ENCODE measurements at regions not wholly inside any gene's neighbourhood (a gene's known extent, or its start where the extent isn't known, plus 50 kb on each side); places are given as distances from the start of the nearest gene placed in this dataset.

- no peak overlapping the region for H3K27ac Mint-ChIP-seq
- no peak for DNase-seq
- H3K4me1 Mint-ChIP-seq = no peaks in the 10 kb centered on the region
- H3K27me3 Mint-ChIP-seq = peaks cover 5% of the 10 kb centered on the region
- H3K36me3 Mint-ChIP-seq (ENCODE audit: low read depth) = no peaks in the 10 kb centered on the region
- no peak for ATAC-seq
- no peaks in the 10 kb centered on the region for H3K9me3 ChIP-seq (ENCODE audit: control insufficient read depth, low read length, poor library complexity, severe bottlenecking)
- no peak overlapping the region for H3K4me3 Mint-ChIP-seq
Measured at GRCh38 chr2:6644261-6644660, 221.4 kb downstream of the CMPK2 start.

- Mint-ChIP-seq H3K27ac (no peak overlapping the region), H3K27me3 (peaks cover 5% of the 10 kb centered on the region), H3K4me1 (no peaks in the 10 kb centered on the region), H3K4me3 (no peak overlapping the region), H3K36me3 (ENCODE audit: low read depth) (no peaks in the 10 kb centered on the region)
- DNase-seq (no peak), ATAC-seq (no peak)
- no peaks in the 10 kb centered on the region for H3K9me3 ChIP-seq (ENCODE audit: control insufficient read depth, low read length, poor library complexity, severe bottlenecking)
Measured at GRCh38 chr2:6645004-6645403, 220.7 kb downstream of the CMPK2 start.

- Mint-ChIP-seq H3K27me3 (peaks cover 5% of the 10 kb centered on the region), H3K27ac (no peak overlapping the region), H3K4me3 (no peak overlapping the region), H3K4me1 (no peaks in the 10 kb centered on the region), H3K36me3 (ENCODE audit: low read depth) (no peaks in the 10 kb centered on the region)
- DNase-seq = no peak
- ATAC-seq = no peak
- no peaks in the 10 kb centered on the region for H3K9me3 ChIP-seq (ENCODE audit: control insufficient read depth, low read length, poor library complexity, severe bottlenecking)
Measured at GRCh38 chr2:6645672-6646071, 220.0 kb downstream of the CMPK2 start.

- Mint-ChIP-seq H3K4me1 (no peaks in the 10 kb centered on the region), H3K27ac (no peak overlapping the region), H3K36me3 (ENCODE audit: low read depth) (no peaks in the 10 kb centered on the region), H3K27me3 (peaks cover 5% of the 10 kb centered on the region), H3K4me3 (no peak overlapping the region)
- DNase-seq (no peak), ATAC-seq (no peak)
- H3K9me3 ChIP-seq (ENCODE audit: control insufficient read depth, low read length, poor library complexity, severe bottlenecking) = no peaks in the 10 kb centered on the region
Measured at GRCh38 chr2:6647046-6647445, 218.7 kb downstream of the CMPK2 start.

- H3K27ac Mint-ChIP-seq = no peak overlapping the region
Measured at GRCh38 chr2:6648596-6649247, 217.0 kb downstream of the CMPK2 start.

GRCh38 chr2:6650311-6650710, 215.4 kb downstream of the CMPK2 start:
- Mint-ChIP-seq H3K4me1 (no peaks in the 10 kb centered on the region), H3K27me3 (peaks cover 5% of the 10 kb centered on the region), H3K4me3 (no peak overlapping the region), H3K27ac (no peak overlapping the region), H3K36me3 (ENCODE audit: low read depth) (no peaks in the 10 kb centered on the region)
- ATAC-seq (no peak), DNase-seq (no peak)
- no peaks in the 10 kb centered on the region for H3K9me3 ChIP-seq (ENCODE audit: control insufficient read depth, low read length, poor library complexity, severe bottlenecking)

More at GRCh38 chr2:6648596-6649247, 217.0 kb downstream of the CMPK2 start:
- Mint-ChIP-seq H3K27me3 (peaks cover 5% of the 10 kb centered on the region), H3K4me3 (no peak overlapping the region), H3K4me1 (no peaks in the 10 kb centered on the region), H3K36me3 (ENCODE audit: low read depth) (no peaks in the 10 kb centered on the region)
- no peaks in the 10 kb centered on the region for H3K9me3 ChIP-seq (ENCODE audit: control insufficient read depth, low read length, poor library complexity, severe bottlenecking)
- DNase-seq (no peak), ATAC-seq (no peak)

- H3K9me3 ChIP-seq (ENCODE audit: control insufficient read depth, low read length, poor library complexity, severe bottlenecking) = no peaks in the 10 kb centered on the region
- peaks cover 5% of the 10 kb centered on the region for H3K27me3 Mint-ChIP-seq
- H3K4me3 Mint-ChIP-seq = no peak overlapping the region
- DNase-seq = no peak
- no peaks in the 10 kb centered on the region for H3K36me3 Mint-ChIP-seq (ENCODE audit: low read depth)
- H3K4me1 Mint-ChIP-seq = no peaks in the 10 kb centered on the region
- ATAC-seq = no peak
- no peak overlapping the region for H3K27ac Mint-ChIP-seq
Measured at GRCh38 chr2:6652251-6652650, 213.5 kb downstream of the CMPK2 start.

GRCh38 chr2:6653281-6653750, 212.4 kb downstream of the CMPK2 start:
- H3K9me3 ChIP-seq (ENCODE audit: control insufficient read depth, low read length, poor library complexity, severe bottlenecking) = no peaks in the 10 kb centered on the region
- H3K4me3 Mint-ChIP-seq = no peak overlapping the region
- H3K27ac Mint-ChIP-seq = no peak overlapping the region
- DNase-seq (no peak), ATAC-seq (no peak)
- H3K27me3 Mint-ChIP-seq = peaks cover 9% of the 10 kb centered on the region
- no peaks in the 10 kb centered on the region for H3K4me1 Mint-ChIP-seq
- H3K36me3 Mint-ChIP-seq (ENCODE audit: low read depth) = no peaks in the 10 kb centered on the region

- no peak for ATAC-seq
- no peaks in the 10 kb centered on the region for H3K4me1 Mint-ChIP-seq
- no peaks in the 10 kb centered on the region for H3K9me3 ChIP-seq (ENCODE audit: control insufficient read depth, low read length, poor library complexity, severe bottlenecking)
- H3K36me3 Mint-ChIP-seq (ENCODE audit: low read depth) = no peaks in the 10 kb centered on the region
- DNase-seq = no peak
- H3K27me3 Mint-ChIP-seq = peaks cover 11% of the 10 kb centered on the region
- no peak overlapping the region for H3K27ac Mint-ChIP-seq
- H3K4me3 Mint-ChIP-seq = no peak overlapping the region
Measured at GRCh38 chr2:6654279-6654678, 211.4 kb downstream of the CMPK2 start.

- no peaks in the 10 kb centered on the region for H3K36me3 Mint-ChIP-seq (ENCODE audit: low read depth)
- no peaks in the 10 kb centered on the region for H3K4me1 Mint-ChIP-seq
Measured at GRCh38 chr2:6656633-6657032, 209.1 kb downstream of the CMPK2 start.

GRCh38 chr2:6657136-6657535, 208.6 kb downstream of the CMPK2 start:
- no peak overlapping the region for H3K27ac Mint-ChIP-seq
- no peaks in the 10 kb centered on the region for H3K9me3 ChIP-seq (ENCODE audit: control insufficient read depth, low read length, poor library complexity, severe bottlenecking)
- peaks cover 21% of the 10 kb centered on the region for H3K27me3 Mint-ChIP-seq
- H3K4me3 Mint-ChIP-seq = no peak overlapping the region
- ATAC-seq = no peak
- H3K4me1 Mint-ChIP-seq = no peaks in the 10 kb centered on the region
- no peak for DNase-seq
- no peaks in the 10 kb centered on the region for H3K36me3 Mint-ChIP-seq (ENCODE audit: low read depth)

More at GRCh38 chr2:6656633-6657032, 209.1 kb downstream of the CMPK2 start:
- Mint-ChIP-seq H3K27ac (no peak overlapping the region), H3K27me3 (peaks cover 21% of the 10 kb centered on the region), H3K4me3 (no peak overlapping the region)
- no peak for DNase-seq
- ATAC-seq = no peak
- no peaks in the 10 kb centered on the region for H3K9me3 ChIP-seq (ENCODE audit: control insufficient read depth, low read length, poor library complexity, severe bottlenecking)

GRCh38 chr2:6657855-6658254, 207.9 kb downstream of the CMPK2 start:
- H3K36me3 Mint-ChIP-seq (ENCODE audit: low read depth) = no peaks in the 10 kb centered on the region
- H3K27ac Mint-ChIP-seq = no peak overlapping the region
- no peaks in the 10 kb centered on the region for H3K9me3 ChIP-seq (ENCODE audit: control insufficient read depth, low read length, poor library complexity, severe bottlenecking)
- DNase-seq (no peak), ATAC-seq (no peak)
- H3K27me3 Mint-ChIP-seq = peaks cover 21% of the 10 kb centered on the region
- no peaks in the 10 kb centered on the region for H3K4me1 Mint-ChIP-seq
- H3K4me3 Mint-ChIP-seq = no peak overlapping the region

GRCh38 chr2:6664332-6665061, 201.2 kb downstream of the CMPK2 start:
- H3K9me3 ChIP-seq (ENCODE audit: control insufficient read depth, low read length, poor library complexity, severe bottlenecking) = no peaks in the 10 kb centered on the region
- DNase-seq = no peak
- ATAC-seq = no peak
- Mint-ChIP-seq H3K27ac (no peak overlapping the region), H3K27me3 (peaks cover 31% of the 10 kb centered on the region), H3K4me3 (no peak overlapping the region), H3K4me1 (no peaks in the 10 kb centered on the region), H3K36me3 (ENCODE audit: low read depth) (no peaks in the 10 kb centered on the region)
